Kidney capillary endothelial cell (primary cell): ENCODE measurements at regions not wholly inside any gene's neighbourhood (a gene's known extent, or its start where the extent isn't known, plus 50 kb on each side); places are given as distances from the start of the nearest gene placed in this dataset.
"Not testable (repeated sequence)": the region's sequence is repeated elsewhere in the genome, so short reads cannot be mapped to it uniquely, and the experiment has no call there.

Source experiments
- DNase-seq: peaks from one replicate; pipeline ENCODE4 v3.0.0-alpha.2; 2018; ENCODE audit warnings: low spot score

GRCh38 chr14:71328183-71328582 lies 420.9 kb downstream of the PCNX1 start:
- DNase-seq = no peak

GRCh38 chr14:71328954-71329353 lies 421.7 kb downstream of the PCNX1 start:
- DNase-seq = no peak

GRCh38 chr14:71331403-71331802 lies 424.1 kb downstream of the PCNX1 start:
- DNase-seq = no peak

GRCh38 chr14:71332476-71332875 lies 425.2 kb downstream of the PCNX1 start:
- no peak for DNase-seq

- DNase-seq = no peak
Measured at GRCh38 chr14:71333705-71334104, 426.4 kb downstream of the PCNX1 start.

GRCh38 chr14:71336489-71337192 lies 429.4 kb downstream of the PCNX1 start:
- DNase-seq = no peak

GRCh38 chr14:71338153-71338552 lies 430.9 kb downstream of the PCNX1 start:
- no peak for DNase-seq

GRCh38 chr14:71339650-71340415 lies 432.6 kb downstream of the PCNX1 start:
- DNase-seq = no peak

- no peak for DNase-seq
Measured at GRCh38 chr14:71341156-71341555, 433.9 kb downstream of the PCNX1 start.

- no peak for DNase-seq
Measured at GRCh38 chr14:71343724-71344123, 436.5 kb downstream of the PCNX1 start.

- DNase-seq = no peak
Measured at GRCh38 chr14:71344506-71344905, 437.2 kb downstream of the PCNX1 start.

GRCh38 chr14:71346685-71347084 lies 439.4 kb downstream of the PCNX1 start:
- DNase-seq = no peak

- no peak for DNase-seq
Measured at GRCh38 chr14:71348394-71348793, 441.1 kb downstream of the PCNX1 start.

GRCh38 chr14:71348817-71349216 lies 441.6 kb downstream of the PCNX1 start:
- no peak for DNase-seq

- DNase-seq = no peak
Measured at GRCh38 chr14:71354142-71354541, 446.9 kb downstream of the PCNX1 start.

- DNase-seq = no peak
Measured at GRCh38 chr14:71354801-71355200, 447.5 kb downstream of the PCNX1 start.

GRCh38 chr14:71355324-71356201 lies 448.3 kb downstream of the PCNX1 start:
- DNase-seq = no peak

GRCh38 chr14:71358209-71358931 lies 451.1 kb downstream of the PCNX1 start:
- no peak for DNase-seq

- not testable (repeated sequence) for DNase-seq
Measured at GRCh38 chr14:71358932-71359421, 451.7 kb downstream of the PCNX1 start.

- DNase-seq = no peak
Measured at GRCh38 chr14:71359823-71360222, 452.6 kb downstream of the PCNX1 start.

- DNase-seq = no peak
Measured at GRCh38 chr14:71361336-71361735, 454.1 kb downstream of the PCNX1 start.

- no peak for DNase-seq
Measured at GRCh38 chr14:71361874-71362273, 454.6 kb downstream of the PCNX1 start.
